GM21576 (cell line): ENCODE measurements at regions not wholly inside any gene's neighbourhood (a gene's known extent, or its start where the extent isn't known, plus 50 kb on each side); places are given as distances from the start of the nearest gene placed in this dataset.

ENCODE experiments used
- ATAC-seq: cut with Tn5 transposase; IDR thresholded peaks from one replicate; pipeline ENCODE4 v1.9.1; 2021; ENCODE audit warnings: mild to moderate bottlenecking, moderate library complexity; ENCODE audit not compliant: unreplicated experiment

GRCh38 chr11:127472505-127472904 lies 471.9 kb upstream of the KIRREL3 start:
- no peak for ATAC-seq

GRCh38 chr11:127471662-127472061 lies 471.1 kb upstream of the KIRREL3 start:
- ATAC-seq, result no peak

- ATAC-seq, result no peak
Measured at GRCh38 chr11:127470306-127470884, 469.8 kb upstream of the KIRREL3 start.

- ATAC-seq, result no peak
Measured at GRCh38 chr11:127464325-127464724, 463.8 kb upstream of the KIRREL3 start.

GRCh38 chr11:127462065-127462344 lies 461.4 kb upstream of the KIRREL3 start:
- ATAC-seq, result no peak

- ATAC-seq, result no peak
Measured at GRCh38 chr11:127461241-127462064, 460.9 kb upstream of the KIRREL3 start.

GRCh38 chr11:127458561-127458960 lies 458.0 kb upstream of the KIRREL3 start:
- ATAC-seq, result no peak

- ATAC-seq, result no peak
Measured at GRCh38 chr11:127454856-127455255, 454.3 kb upstream of the KIRREL3 start.

- ATAC-seq, result no peak
Measured at GRCh38 chr11:127452533-127452932, 452.0 kb upstream of the KIRREL3 start.

GRCh38 chr11:127451861-127452260 lies 451.3 kb upstream of the KIRREL3 start:
- ATAC-seq, result no peak

- no peak for ATAC-seq
Measured at GRCh38 chr11:127448101-127448500, 447.5 kb upstream of the KIRREL3 start.

- no peak for ATAC-seq
Measured at GRCh38 chr11:127445476-127445875, 444.9 kb upstream of the KIRREL3 start.

- no peak for ATAC-seq
Measured at GRCh38 chr11:127443297-127443696, 442.7 kb upstream of the KIRREL3 start.

GRCh38 chr11:127440616-127441015 lies 440.0 kb upstream of the KIRREL3 start:
- ATAC-seq, result no peak

- ATAC-seq, result no peak
Measured at GRCh38 chr11:127425281-127425680, 424.7 kb upstream of the KIRREL3 start.

GRCh38 chr11:127424661-127425060 lies 424.1 kb upstream of the KIRREL3 start:
- no peak for ATAC-seq

- ATAC-seq, result no peak
Measured at GRCh38 chr11:127420139-127420538, 419.6 kb upstream of the KIRREL3 start.

- no peak for ATAC-seq
Measured at GRCh38 chr11:127412722-127413380, 412.3 kb upstream of the KIRREL3 start.

GRCh38 chr11:127412234-127412633 lies 411.7 kb upstream of the KIRREL3 start:
- no peak for ATAC-seq

GRCh38 chr11:127411283-127411682 lies 410.7 kb upstream of the KIRREL3 start:
- no peak for ATAC-seq

GRCh38 chr11:127395034-127395433 lies 394.5 kb upstream of the KIRREL3 start:
- ATAC-seq, result no peak

- no peak for ATAC-seq
Measured at GRCh38 chr11:127393460-127393997, 393.0 kb upstream of the KIRREL3 start.
